ENCODE measurements at regions not wholly inside any gene's neighbourhood (a gene's known extent, or its start where the extent isn't known, plus 50 kb on each side); places are given as distances from the start of the nearest gene placed in this dataset.

GRCh38 chr1:239896569-239896968, 195.1 kb upstream of the FMN2 start:
- TF ChIP-seq, protein P1, sequence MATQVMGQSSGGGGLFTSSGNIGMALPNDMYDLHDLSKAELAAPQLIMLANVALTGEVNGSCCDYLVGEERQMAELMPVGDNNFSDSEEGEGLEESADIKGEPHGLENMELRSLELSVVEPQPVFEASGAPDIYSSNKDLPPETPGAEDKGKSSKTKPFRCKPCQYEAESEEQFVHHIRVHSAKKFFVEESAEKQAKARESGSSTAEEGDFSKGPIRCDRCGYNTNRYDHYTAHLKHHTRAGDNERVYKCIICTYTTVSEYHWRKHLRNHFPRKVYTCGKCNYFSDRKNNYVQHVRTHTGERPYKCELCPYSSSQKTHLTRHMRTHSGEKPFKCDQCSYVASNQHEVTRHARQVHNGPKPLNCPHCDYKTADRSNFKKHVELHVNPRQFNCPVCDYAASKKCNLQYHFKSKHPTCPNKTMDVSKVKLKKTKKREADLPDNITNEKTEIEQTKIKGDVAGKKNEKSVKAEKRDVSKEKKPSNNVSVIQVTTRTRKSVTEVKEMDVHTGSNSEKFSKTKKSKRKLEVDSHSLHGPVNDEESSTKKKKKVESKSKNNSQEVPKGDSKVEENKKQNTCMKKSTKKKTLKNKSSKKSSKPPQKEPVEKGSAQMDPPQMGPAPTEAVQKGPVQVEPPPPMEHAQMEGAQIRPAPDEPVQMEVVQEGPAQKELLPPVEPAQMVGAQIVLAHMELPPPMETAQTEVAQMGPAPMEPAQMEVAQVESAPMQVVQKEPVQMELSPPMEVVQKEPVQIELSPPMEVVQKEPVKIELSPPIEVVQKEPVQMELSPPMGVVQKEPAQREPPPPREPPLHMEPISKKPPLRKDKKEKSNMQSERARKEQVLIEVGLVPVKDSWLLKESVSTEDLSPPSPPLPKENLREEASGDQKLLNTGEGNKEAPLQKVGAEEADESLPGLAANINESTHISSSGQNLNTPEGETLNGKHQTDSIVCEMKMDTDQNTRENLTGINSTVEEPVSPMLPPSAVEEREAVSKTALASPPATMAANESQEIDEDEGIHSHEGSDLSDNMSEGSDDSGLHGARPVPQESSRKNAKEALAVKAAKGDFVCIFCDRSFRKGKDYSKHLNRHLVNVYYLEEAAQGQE (IDR thresholded peaks at IDR 0.05; ENCODE audit: insufficient replicate concordance, low read depth): no peak
- TF ChIP-seq POLR2AphosphoS5 (IDR thresholded peaks at IDR 0.05; ENCODE audit: low read depth) (no peak), CTCF (IDR thresholded peaks at IDR 0.05; ENCODE audit: insufficient read depth, low read length) (no peak), SPI1 (IDR thresholded peaks at IDR 0.05; ENCODE audit: borderline replicate concordance, low read depth) (no peak), GABPA (IDR thresholded peaks at IDR 0.05; ENCODE audit: low read depth) (no peak)
- DNase-seq (ENCODE audit: low read depth in 1 of 2, low spot score in 1 of 2): no peak
- Histone ChIP-seq H3K27me3 (ENCODE audit: insufficient read depth, poor library complexity, severe bottlenecking) (peaks cover 3% of the 10 kb centered on the region), H3K27ac (replicated peaks) (no peak overlapping the region), H3K4me3 (replicated peaks; ENCODE audit: insufficient read depth, low read length) (no peak overlapping the region)

GRCh38 chr1:239896980-239897379, 194.7 kb upstream of the FMN2 start:
- Histone ChIP-seq H3K27me3 (ENCODE audit: insufficient read depth, poor library complexity, severe bottlenecking) (peaks cover 3% of the 10 kb centered on the region), H3K27ac (replicated peaks) (no peak overlapping the region), H3K4me3 (replicated peaks; ENCODE audit: insufficient read depth, low read length) (no peak overlapping the region)
- DNase-seq (ENCODE audit: low read depth in 1 of 2, low spot score in 1 of 2): no peak
- TF ChIP-seq CTCF (IDR thresholded peaks at IDR 0.05; ENCODE audit: insufficient read depth, low read length): no peak
- TF ChIP-seq, protein P1 (IDR thresholded peaks at IDR 0.05; ENCODE audit: insufficient replicate concordance, low read depth): no peak
- TF ChIP-seq POLR2AphosphoS5 (IDR thresholded peaks at IDR 0.05; ENCODE audit: low read depth): no peak
- TF ChIP-seq SPI1 (IDR thresholded peaks at IDR 0.05; ENCODE audit: borderline replicate concordance, low read depth): no peak
- TF ChIP-seq GABPA (IDR thresholded peaks at IDR 0.05; ENCODE audit: low read depth): no peak

DNA sequence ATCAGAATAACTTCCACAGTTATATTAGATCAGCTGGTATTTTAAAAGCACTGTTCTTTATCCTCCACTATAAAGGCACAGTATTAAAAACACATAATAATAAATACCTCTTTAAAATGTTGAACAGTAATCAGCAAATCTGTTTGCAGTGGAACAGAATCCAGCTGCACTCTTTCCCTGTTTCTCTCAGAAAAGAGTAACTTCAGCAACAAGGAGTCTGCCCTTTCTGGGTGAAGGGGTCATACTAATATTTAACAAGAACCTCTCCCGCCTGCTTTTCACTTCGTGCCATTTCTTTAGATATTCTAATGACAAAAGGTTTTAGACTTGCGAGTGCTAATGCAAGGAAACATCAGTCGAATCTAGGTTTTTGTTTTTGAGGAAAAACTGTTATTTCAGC, 194.2 kb upstream of the FMN2 start:
- no peak overlapping the region for H3K4me3 ChIP-seq (replicated peaks; ENCODE audit: insufficient read depth, low read length)
- peaks cover 3% of the 10 kb centered on the region for H3K27me3 ChIP-seq (ENCODE audit: insufficient read depth, poor library complexity, severe bottlenecking)
- DNase-seq (ENCODE audit: low read depth in 1 of 2, low spot score in 1 of 2): no peak
- H3K27ac ChIP-seq (replicated peaks): no peak overlapping the region
- TF ChIP-seq GABPA (IDR thresholded peaks at IDR 0.05; ENCODE audit: low read depth): no peak
- TF ChIP-seq, protein P1 (IDR thresholded peaks at IDR 0.05; ENCODE audit: insufficient replicate concordance, low read depth): no peak
- no peak for TF ChIP-seq CTCF (IDR thresholded peaks at IDR 0.05; ENCODE audit: insufficient read depth, low read length)
- TF ChIP-seq POLR2AphosphoS5 (IDR thresholded peaks at IDR 0.05; ENCODE audit: low read depth): no peak
- TF ChIP-seq SPI1 (IDR thresholded peaks at IDR 0.05; ENCODE audit: borderline replicate concordance, low read depth): no peak
